ENCODE measurements at regions not wholly inside any gene's neighbourhood (a gene's known extent, or its start where the extent isn't known, plus 50 kb on each side); places are given as distances from the start of the nearest gene placed in this dataset.
"Not testable (repeated sequence)": the region's sequence is repeated elsewhere in the genome, so short reads cannot be mapped to it uniquely, and the experiment has no call there.

DNA sequence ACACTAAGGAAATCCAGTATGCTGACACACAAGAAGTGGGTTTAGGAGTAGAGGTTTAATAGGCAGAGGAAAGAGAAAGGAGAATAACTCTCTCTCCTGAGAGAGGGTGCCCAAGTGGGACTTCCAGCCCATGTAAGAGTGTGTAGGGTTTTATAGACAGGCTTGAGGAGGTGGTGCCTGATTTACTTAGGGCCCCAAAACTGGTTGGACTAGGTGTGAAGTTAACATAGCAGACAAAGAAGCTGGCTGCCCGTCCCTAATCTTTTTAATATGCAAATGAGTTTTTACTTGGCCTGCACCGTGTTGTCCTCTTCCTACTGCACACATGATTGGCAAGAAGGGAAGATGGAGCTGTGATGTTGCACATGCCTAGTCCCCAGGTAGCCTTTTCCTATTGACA lies 752.5 kb upstream of the SLITRK5 start:
- Histone ChIP-seq H3K4me3 (no peak overlapping the region), H3K27me3 (no peaks in the 10 kb centered on the region), H3K4me1 (ENCODE audit: low read depth) (no peaks in the 10 kb centered on the region), H3K36me3 (no peaks in the 10 kb centered on the region), H3K9me3 (ENCODE audit: low read depth) (no peaks in the 10 kb centered on the region), H3K27ac (no peak overlapping the region)
- TF ChIP-seq, protein P1, sequence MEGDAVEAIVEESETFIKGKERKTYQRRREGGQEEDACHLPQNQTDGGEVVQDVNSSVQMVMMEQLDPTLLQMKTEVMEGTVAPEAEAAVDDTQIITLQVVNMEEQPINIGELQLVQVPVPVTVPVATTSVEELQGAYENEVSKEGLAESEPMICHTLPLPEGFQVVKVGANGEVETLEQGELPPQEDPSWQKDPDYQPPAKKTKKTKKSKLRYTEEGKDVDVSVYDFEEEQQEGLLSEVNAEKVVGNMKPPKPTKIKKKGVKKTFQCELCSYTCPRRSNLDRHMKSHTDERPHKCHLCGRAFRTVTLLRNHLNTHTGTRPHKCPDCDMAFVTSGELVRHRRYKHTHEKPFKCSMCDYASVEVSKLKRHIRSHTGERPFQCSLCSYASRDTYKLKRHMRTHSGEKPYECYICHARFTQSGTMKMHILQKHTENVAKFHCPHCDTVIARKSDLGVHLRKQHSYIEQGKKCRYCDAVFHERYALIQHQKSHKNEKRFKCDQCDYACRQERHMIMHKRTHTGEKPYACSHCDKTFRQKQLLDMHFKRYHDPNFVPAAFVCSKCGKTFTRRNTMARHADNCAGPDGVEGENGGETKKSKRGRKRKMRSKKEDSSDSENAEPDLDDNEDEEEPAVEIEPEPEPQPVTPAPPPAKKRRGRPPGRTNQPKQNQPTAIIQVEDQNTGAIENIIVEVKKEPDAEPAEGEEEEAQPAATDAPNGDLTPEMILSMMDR (IDR thresholded peaks at IDR 0.05; ENCODE audit: low read depth, low read length), result no peak
- DNase-seq (ENCODE audit: low read depth in 1 of 2, low spot score in 1 of 2), result no peak

DNA sequence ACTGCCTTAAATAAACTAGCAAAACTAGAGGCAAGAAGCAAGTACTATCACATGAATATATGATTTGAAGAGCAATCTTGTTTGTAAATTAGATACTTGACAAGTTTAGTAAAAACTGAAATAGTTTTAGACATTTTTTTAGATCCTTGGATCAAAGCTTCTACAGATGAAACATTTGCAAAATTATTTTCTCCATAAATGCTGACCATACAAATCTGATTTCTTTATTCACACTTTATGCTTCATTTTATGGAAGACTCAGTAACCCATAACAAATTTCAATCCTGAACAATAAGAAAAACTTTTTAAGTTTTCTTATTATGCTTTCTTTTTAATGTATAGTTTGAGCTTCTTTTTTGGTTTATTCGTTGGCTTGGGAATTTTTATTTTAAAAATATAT lies 750.2 kb upstream of the SLITRK5 start:
- TF ChIP-seq, protein P1 (IDR thresholded peaks at IDR 0.05; ENCODE audit: low read depth, low read length), result no peak
- no peak overlapping the region for H3K4me3 ChIP-seq
- H3K9me3 ChIP-seq (ENCODE audit: low read depth), result no peaks in the 10 kb centered on the region
- H3K4me1 ChIP-seq (ENCODE audit: low read depth), result no peaks in the 10 kb centered on the region
- H3K27ac ChIP-seq, result no peak overlapping the region
- H3K27me3 ChIP-seq, result no peaks in the 10 kb centered on the region
- no peak for DNase-seq (ENCODE audit: low read depth in 1 of 2, low spot score in 1 of 2)
- no peaks in the 10 kb centered on the region for H3K36me3 ChIP-seq

DNA sequence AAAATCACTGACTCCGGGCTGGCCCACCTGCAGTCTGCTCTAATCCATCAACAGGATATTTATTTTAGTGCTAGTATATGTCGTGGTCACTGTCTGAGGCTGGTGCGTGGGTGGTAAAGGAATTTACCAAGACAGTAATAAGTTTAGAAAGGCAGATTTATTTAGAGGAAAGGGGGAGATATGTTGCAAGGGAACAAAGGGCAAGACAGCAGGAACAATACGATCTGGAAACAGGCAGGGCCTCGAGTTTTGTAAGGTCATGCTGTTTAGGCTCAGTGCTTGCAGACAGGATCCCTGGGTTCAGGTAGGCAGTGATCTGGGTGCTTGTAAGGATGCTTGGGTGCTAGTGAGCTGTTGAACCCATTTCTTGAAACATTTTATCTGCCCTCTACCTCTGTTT lies 748.2 kb upstream of the SLITRK5 start:
- Histone ChIP-seq H3K4me3 (no peak overlapping the region), H3K4me1 (ENCODE audit: low read depth) (no peaks in the 10 kb centered on the region), H3K36me3 (no peaks in the 10 kb centered on the region), H3K27ac (no peak overlapping the region), H3K27me3 (no peaks in the 10 kb centered on the region), H3K9me3 (ENCODE audit: low read depth) (no peaks in the 10 kb centered on the region)
- TF ChIP-seq, protein P1 (IDR thresholded peaks at IDR 0.05; ENCODE audit: low read depth, low read length), result no peak
- no peak for DNase-seq (ENCODE audit: low read depth in 1 of 2, low spot score in 1 of 2)

DNA sequence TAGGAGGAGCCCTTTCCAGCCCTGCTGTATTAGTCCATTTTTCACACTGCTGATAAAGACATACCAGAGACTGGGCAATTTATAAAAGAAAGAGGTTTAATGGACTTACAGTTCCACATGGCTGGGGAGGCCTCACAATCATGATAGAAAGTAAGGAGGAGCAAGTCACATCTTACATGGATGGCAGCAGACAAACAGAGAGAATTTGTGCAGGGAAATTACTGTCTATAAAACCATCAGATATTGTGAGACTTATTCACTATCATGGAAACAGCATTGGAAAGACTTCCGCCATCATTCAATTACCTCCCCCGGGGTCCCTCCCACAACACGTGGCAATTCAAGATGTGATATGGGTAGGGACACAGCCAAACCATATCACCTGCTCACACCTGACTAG lies 744.3 kb upstream of the SLITRK5 start:
- not testable (repeated sequence) for H3K4me3 ChIP-seq; DNase-seq (ENCODE audit: low read depth in 1 of 2, low spot score in 1 of 2); H3K27ac ChIP-seq; H3K27me3 ChIP-seq; H3K36me3 ChIP-seq; H3K9me3 ChIP-seq (ENCODE audit: low read depth); H3K4me1 ChIP-seq (ENCODE audit: low read depth)

DNA sequence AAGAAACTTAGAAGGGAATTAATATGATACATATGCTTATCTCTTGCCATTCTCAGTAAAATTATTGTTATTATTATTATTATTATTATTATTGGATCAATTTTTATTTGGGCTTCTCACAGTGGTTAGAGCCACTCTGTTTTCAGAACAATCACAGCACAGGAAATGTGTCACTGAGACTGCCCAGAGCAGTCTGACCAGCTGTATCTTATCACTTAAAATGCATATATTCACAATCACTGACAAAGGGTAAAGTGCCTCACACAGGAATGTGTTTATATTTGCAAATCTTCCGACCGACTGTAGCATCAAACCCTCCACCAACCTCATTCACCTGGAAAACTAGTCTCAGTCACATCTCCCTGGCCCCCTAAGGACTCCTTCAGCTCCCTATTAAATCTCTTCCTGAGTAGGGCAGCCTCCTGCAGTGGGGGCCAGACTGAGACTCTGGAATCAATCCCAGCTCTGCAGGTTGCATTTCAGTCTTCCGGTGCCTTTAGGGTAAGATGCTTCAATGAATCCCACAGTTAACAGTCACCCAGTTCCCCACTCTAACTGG lies 738.3 kb upstream of the SLITRK5 start:
- TF ChIP-seq, protein P1 (IDR thresholded peaks at IDR 0.05; ENCODE audit: low read depth, low read length), result no peak
- peak overlapping the region; percentile 24 for H3K27ac ChIP-seq
- peak; percentile 2 to 33 for DNase-seq (ENCODE audit: low read depth in 1 of 2, low spot score in 1 of 2)
- H3K9me3 ChIP-seq (ENCODE audit: low read depth), result no peaks in the 10 kb centered on the region
- no peaks in the 10 kb centered on the region for H3K36me3 ChIP-seq
- peaks cover 10% of the 10 kb centered on the region for H3K4me1 ChIP-seq (ENCODE audit: low read depth)
- H3K4me3 ChIP-seq, result no peak overlapping the region
- no peaks in the 10 kb centered on the region for H3K27me3 ChIP-seq

DNA sequence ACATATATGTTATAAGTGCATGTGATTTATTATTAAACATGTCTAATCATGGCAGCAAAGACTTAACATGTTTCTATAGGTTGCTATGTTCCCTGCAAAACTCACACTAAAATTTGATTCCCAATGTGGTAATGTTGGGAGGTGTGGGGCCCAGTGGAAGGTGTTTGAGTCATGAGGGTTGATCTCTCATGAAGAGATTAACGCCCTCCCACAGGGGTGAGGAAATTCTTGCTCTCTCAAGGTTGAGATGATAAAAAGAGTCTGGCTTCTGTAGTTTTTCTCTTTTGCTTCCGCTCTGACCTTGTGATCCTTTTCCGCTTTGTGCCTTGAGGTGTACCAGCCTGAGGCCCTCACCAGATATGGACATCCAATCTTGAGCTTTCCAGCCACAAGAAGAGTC lies 737.5 kb upstream of the SLITRK5 start:
- H3K9me3 ChIP-seq (ENCODE audit: low read depth), result no peaks in the 10 kb centered on the region
- TF ChIP-seq, protein P1 (IDR thresholded peaks at IDR 0.05; ENCODE audit: low read depth, low read length), result no peak
- DNase-seq (ENCODE audit: low read depth in 1 of 2, low spot score in 1 of 2), result peak in 1 of 2 donors; percentile 12

More for the DNA sequence above, 737.5 kb upstream of the SLITRK5 start:
- Histone ChIP-seq H3K27me3 (no peaks in the 10 kb centered on the region), H3K4me1 (ENCODE audit: low read depth) (peaks cover 10% of the 10 kb centered on the region), H3K4me3 (no peak overlapping the region), H3K27ac (no peak overlapping the region), H3K36me3 (no peaks in the 10 kb centered on the region)

Measured in cardiac muscle cell (in vitro differentiated cells and primary cell).